ENCODE measurements at regions not wholly inside any gene's neighbourhood (a gene's known extent, or its start where the extent isn't known, plus 50 kb on each side); places are given as distances from the start of the nearest gene placed in this dataset.
A peak's percentile ranks its signal among the peaks of the same experiment; 100 is the strongest.
"Not testable (repeated sequence)": the region's sequence is repeated elsewhere in the genome, so short reads cannot be mapped to it uniquely, and the experiment has no call there.

- peak overlapping the region; percentile 34 to 87 (median 58) for H3K9ac ChIP-seq (replicated peaks in 1 of 4; ENCODE audit: extremely low read depth in 1 of 4, low read depth in 3 of 4, low read length in 3 of 4)
- H2BK120ac ChIP-seq (replicated peaks; ENCODE audit: low read depth, low read length); H3K23ac ChIP-seq (ENCODE audit: insufficient read length); H4K20me1 ChIP-seq (replicated peaks in 1 of 2; ENCODE audit: control insufficient read depth in 1 of 2, insufficient read depth in 2 of 2, low read length in 2 of 2); H3K56ac ChIP-seq (replicated peaks; ENCODE audit: insufficient read length, low read depth, low read length); H3K14ac ChIP-seq (ENCODE audit: insufficient read length); H4K91ac ChIP-seq (replicated peaks; ENCODE audit: insufficient read length, low read length); H3K36me3 ChIP-seq (ENCODE audit: control insufficient read depth in 2 of 4, insufficient read depth in 4 of 4, low read length in 3 of 4); H3K79me2 ChIP-seq (ENCODE audit: control insufficient read depth in 1 of 2, insufficient read depth in 2 of 2, low read length in 2 of 2); H3K23me2 ChIP-seq (ENCODE audit: low read depth, low read length); H3K9me3 ChIP-seq (ENCODE audit: insufficient read depth in 2 of 2, low read depth in 1 of 2, low read length in 1 of 2); H3K18ac ChIP-seq (ENCODE audit: extremely low read depth, low read length); H2AK5ac ChIP-seq (ENCODE audit: low read depth, low read length); H3K4me1 ChIP-seq (replicated peaks in 1 of 4; ENCODE audit: control insufficient read depth in 3 of 4, insufficient read depth in 4 of 4, low read length in 3 of 4); H3K27me3 ChIP-seq (replicated peaks in 1 of 4; ENCODE audit: control insufficient read depth in 3 of 4, extremely low read depth in 1 of 4, insufficient read depth in 3 of 4, low read length in 3 of 4); H4K5ac ChIP-seq (ENCODE audit: insufficient read length, low read depth, low read length); H3K4ac ChIP-seq (replicated peaks; ENCODE audit: insufficient read length, low read depth, low read length); FAIRE-seq; CTCF ChIA-PET (ENCODE audit: partially characterized antibody); H3K79me1 ChIP-seq (ENCODE audit: low read depth, low read length); H2BK20ac ChIP-seq (ENCODE audit: low read length); H2BK15ac ChIP-seq (ENCODE audit: low read length): not testable (repeated sequence)
- peak overlapping the region; percentile 30; the same call in 1 of the 2 replicates for H2BK12ac ChIP-seq (ENCODE audit: low read depth, low read length)
- H2BK5ac ChIP-seq (ENCODE audit: low read depth, low read length) = peak overlapping the region; percentile 57
- H2AFZ ChIP-seq (ENCODE audit: low read length) = 0 out of 2 replicates have a peak overlapping the region, but pooled peaks have one; percentile 11
- WGBS, 2 experiments (ENCODE audit: extremely low coverage in 1 of 2, insufficient coverage in 1 of 2, insufficient read length in 1 of 2, insufficient replicate concordance in 2 of 2, low coverage in 1 of 2, low lambda C conversion rate in 2 of 2, missing lambda C conversion rate in 1 of 2) = 72% methylated on average over 17 of the region's 17 CpGs; no CpG with 5 or more reads in 1 of the 2 experiments
- TF ChIP-seq TAF1 (IDR thresholded peaks at IDR 0.05; ENCODE audit: low read depth, low read length) = 0 out of 2 replicates have a peak, but pooled peaks have one; percentile 18
- peak; percentile 63; the same call in 1 of the 2 replicates for TF ChIP-seq YY1 (IDR thresholded peaks at IDR 0.05; ENCODE audit: low read depth, low read length)
- H3K27ac ChIP-seq (ENCODE audit: low read depth, low read length) = peak overlapping the region; percentile 79
- DNase-seq (ENCODE audit: low read depth in 1 of 2, low spot score in 2 of 2) = peak in 1 of 2 experiments; percentile 72
- peak overlapping the region; percentile 63 to 78 for H3K4me2 ChIP-seq (ENCODE audit: insufficient read depth in 1 of 2, low read depth in 2 of 2, low read length in 2 of 2)
- peak overlapping the region; percentile 99; the same call in 1 of the 2 replicates for H4K8ac ChIP-seq (ENCODE audit: extremely low read depth, insufficient read depth, low read length)
- POLR2A ChIA-PET (ENCODE audit: partially characterized antibody) = interaction anchor here (0.7 to 1.0 kb wide), 3 partner anchors 10 to 128 kb away, joined by 3 to 4 read pairs (median 3); no protein-coding TSS in a partner anchor
- peak overlapping the region; percentile 23 to 78 (median 42); a peak in 5 of 8 replicates for H3K4me3 ChIP-seq (ENCODE audit: extremely low read depth in 1 of 4, insufficient read depth in 2 of 4, low read depth in 3 of 4, low read length in 4 of 4)
These were observed 191.3 kb upstream of the DDX18 start for GRCh38 chr2:117623175-117623574.
